HepG2 (cell line): ENCODE measurements at regions not wholly inside any gene's neighbourhood (a gene's known extent, or its start where the extent isn't known, plus 50 kb on each side); places are given as distances from the start of the nearest gene placed in this dataset.

Experiments used
- ATAC-seq: fragments of 200-7000 bp; cut with Tn5 transposase; 3 replicates; pipeline ENCODE4 v1.9.1; 2020; ENCODE audit warnings: mild to moderate bottlenecking, moderate library complexity
- BruUV-seq: library from RNA; stranded (reverse); fragments of 400-500 nt; replicated peaks from 2 replicates; lab custom pipeline; 2021; lab: Mats Ljungman, UMichigan
- CTCF ChIA-PET: fragments of 300-600 bp; formaldehyde crosslinking; extraction: SDS; loops from one replicate; lab custom pipeline; 2021; ENCODE audit warnings: low total read pairs, inconsistent platforms, low intra/inter-chr PET ratio; lab: Yijun Ruan, JAX
- POLR2A ChIA-PET: fragments of 350-600 bp; sonication (Branson Sonifier 250); formaldehyde crosslinking; loops from one replicate; lab custom pipeline; 2020; ENCODE audit warnings: antibody characterized with exemption, inconsistent platforms; lab: Yijun Ruan, JAX
- DNase-seq: peaks from one replicate; pipeline ENCODE4 v3.0.0-alpha.2; 2015; ENCODE audit warnings: low spot score
- FAIRE-seq: peaks from 3 replicates; lab custom pipeline; 2011; peaks lifted over from hg19 to GRCh38; lab: Jason Lieb, UNC
- H2AFZ ChIP-seq: one replicate; pipeline ENCODE4 v1.6.1; 2011; ENCODE audit warnings: low read length, inconsistent platforms
- H3K27ac ChIP-seq: fragments of 300-600 bp; 3 replicates; pipeline ENCODE4 v1.8.0; 2011; ENCODE audit warnings: mixed run types, mild to moderate bottlenecking, mixed read lengths, low read length, inconsistent platforms; ENCODE audit not compliant: insufficient read depth; ENCODE audit errors: extremely low read length
- H3K27me3 ChIP-seq, 2 experiments: fragments of 200-600 bp in 1 of 2; 2 replicates in 1 of 2; 3 replicates in 1 of 2; pipeline versions ENCODE4 v1.6.0 to v1.8.0; 2011; ENCODE audit warnings: low read length in 2 of 2, mild to moderate bottlenecking in 2 of 2, moderate library complexity in 2 of 2, inconsistent platforms in 1 of 2; ENCODE audit not compliant: insufficient read depth in 2 of 2, control insufficient read depth in 1 of 2
- H3K36me3 ChIP-seq, 2 experiments: fragments of 200-600 bp in 1 of 2; replicated peaks in 1 of 2; 2 replicates in 1 of 2; 3 replicates in 1 of 2; pipeline versions ENCODE4 v1.5.1 to v1.8.0; 2011; ENCODE audit warnings: low read length in 2 of 2, inconsistent platforms in 1 of 2; ENCODE audit not compliant: insufficient read depth in 2 of 2, control insufficient read depth in 1 of 2
- H3K4me1 ChIP-seq: 2 replicates; pipeline ENCODE4 v1.5.1; 2012; ENCODE audit warnings: low read length, inconsistent platforms; ENCODE audit not compliant: insufficient read depth
- H3K4me2 ChIP-seq: 2 replicates; pipeline ENCODE4 v1.6.0; 2011; ENCODE audit warnings: low read depth, low read length, inconsistent platforms
- H3K4me3 ChIP-seq, 3 experiments: fragments of 200-600 bp in 1 of 3; sonication (generic), shearing (Covaris generic) in 1 of 3; replicated peaks in 1 of 3; 2 replicates each; pipeline ENCODE4 v1.5.1; 2011 to 2016; ENCODE audit warnings: low read length in 3 of 3, inconsistent platforms in 2 of 3, low read depth in 2 of 3, mild to moderate bottlenecking in 2 of 3, control low read depth in 1 of 3, mixed read lengths in 1 of 3; ENCODE audit not compliant: insufficient read depth in 1 of 3
- H3K79me2 ChIP-seq: one replicate; pipeline ENCODE4 v1.6.1; 2011; ENCODE audit warnings: low read length, inconsistent platforms; ENCODE audit not compliant: insufficient read depth
- H3K9ac ChIP-seq: 2 replicates; pipeline ENCODE4 v1.6.0; 2011; ENCODE audit warnings: mild to moderate bottlenecking, low read depth, low read length, inconsistent platforms; ENCODE audit not compliant: insufficient read depth
- H3K9me3 ChIP-seq: 2 replicates; pipeline ENCODE4 v1.5.1; 2012; ENCODE audit warnings: mild to moderate bottlenecking, low read length
- H4K20me1 ChIP-seq: 2 replicates; pipeline ENCODE4 v1.6.0; 2011; ENCODE audit warnings: inconsistent platforms, mild to moderate bottlenecking, low read length, moderate library complexity; ENCODE audit not compliant: insufficient read depth
- EEA1 ChIP-seq: sonication (generic); formaldehyde crosslinking; IDR thresholded peaks from 2 replicates; pipeline ENCODE4 v1.5.1; 2020; ENCODE audit warnings: mild to moderate bottlenecking, missing genetic modification reagents, borderline replicate concordance
- ETV5 ChIP-seq: IDR thresholded peaks from 2 replicates; pipeline ENCODE4 v1.6.1; 2018; ENCODE audit warnings: missing biosample characterization, missing genetic modification reagents, inconsistent platforms, borderline replicate concordance
- HOXA9 ChIP-seq: sonication (generic); formaldehyde crosslinking; IDR thresholded peaks from 2 replicates; pipeline ENCODE4 v1.8.1; 2022; ENCODE audit warnings: missing genetic modification reagents, mild to moderate bottlenecking, moderate library complexity, borderline replicate concordance
- HOXD1 ChIP-seq: sonication (generic); formaldehyde crosslinking; IDR thresholded peaks from 2 replicates; pipeline ENCODE4 v1.5.0; 2020; ENCODE audit warnings: missing genetic modification reagents
- KLF16 ChIP-seq, 2 experiments: sonication (generic) in 1 of 2; formaldehyde crosslinking in 1 of 2; IDR thresholded peaks; 2 replicates each; pipeline versions ENCODE4 v1.6.1 to v1.8.0; 2016 to 2023; ENCODE audit warnings: missing genetic modification reagents in 2 of 2, missing compliant biosample characterization in 1 of 2
- NCOA5 ChIP-seq: sonication (generic); formaldehyde crosslinking; IDR thresholded peaks from 2 replicates; pipeline ENCODE4 v1.4.0; 2020; ENCODE audit warnings: missing genetic modification reagents
- PRMT3 ChIP-seq: sonication (generic); formaldehyde crosslinking; IDR thresholded peaks from 2 replicates; pipeline ENCODE4 v1.8.1; 2022; ENCODE audit warnings: low read depth, mild to moderate bottlenecking, moderate library complexity, missing genetic modification reagents, borderline replicate concordance
- SALL1 ChIP-seq: sonication (generic); formaldehyde crosslinking; IDR thresholded peaks from 2 replicates; pipeline ENCODE4 v1.8.0; 2022; ENCODE audit warnings: mild to moderate bottlenecking, missing genetic modification reagents
- YY1 ChIP-seq: IDR thresholded peaks from 2 replicates; pipeline ENCODE4 v1.6.1; 2011; ENCODE audit warnings: low read length, low read depth, moderate library complexity, mild to moderate bottlenecking; ENCODE audit not compliant: insufficient read depth, insufficient replicate concordance
- ZBED4 ChIP-seq: sonication (generic); formaldehyde crosslinking; IDR thresholded peaks from 2 replicates; pipeline ENCODE4 v1.4.0; 2020; ENCODE audit warnings: missing genetic modification reagents, borderline replicate concordance
- ZBTB1 ChIP-seq: sonication (generic); formaldehyde crosslinking; IDR thresholded peaks from 2 replicates; pipeline ENCODE4 v1.4.0; 2020; ENCODE audit warnings: missing genetic modification reagents, borderline replicate concordance
- ZBTB44 ChIP-seq: sonication (generic); formaldehyde crosslinking; IDR thresholded peaks from 2 replicates; pipeline ENCODE4 v1.4.0; 2020; ENCODE audit warnings: missing genetic modification reagents
- ZFY ChIP-seq: sonication (generic); formaldehyde crosslinking; IDR thresholded peaks from 2 replicates; pipeline ENCODE4 v1.4.0; 2020; ENCODE audit warnings: missing genetic modification reagents
- ZNF367 ChIP-seq: sonication (generic); formaldehyde crosslinking; IDR thresholded peaks from 2 replicates; pipeline ENCODE4 v1.4.0; 2020; ENCODE audit warnings: missing genetic modification reagents, borderline replicate concordance
- ZNF513 ChIP-seq: sonication (generic); formaldehyde crosslinking; conservative IDR thresholded peaks from 2 replicates; pipeline ENCODE4 v1.5.0; 2020; ENCODE audit warnings: missing genetic modification reagents
- ZNF576 ChIP-seq: sonication (generic); formaldehyde crosslinking; IDR thresholded peaks from 2 replicates; pipeline ENCODE4 v1.4.0; 2020; ENCODE audit warnings: mild to moderate bottlenecking, missing genetic modification reagents
- ZSCAN21 ChIP-seq: sonication (generic); formaldehyde crosslinking; IDR thresholded peaks from 2 replicates; pipeline ENCODE4 v1.8.0; 2022; ENCODE audit warnings: mild to moderate bottlenecking, missing genetic modification reagents, moderate library complexity, borderline replicate concordance
- ZSCAN22 ChIP-seq: sonication (generic); formaldehyde crosslinking; IDR thresholded peaks from 2 replicates; pipeline ENCODE4 v1.4.0; 2020; ENCODE audit warnings: mild to moderate bottlenecking, missing genetic modification reagents
- ZSCAN25 ChIP-seq: sonication (generic); formaldehyde crosslinking; IDR thresholded peaks from 2 replicates; pipeline ENCODE4 v1.8.0; 2022; ENCODE audit warnings: mild to moderate bottlenecking, missing genetic modification reagents
- WGBS: methylation state at CpG from one replicate; pipeline ENCODE4 v1.1.6; 2017; ENCODE audit warnings: low lambda C conversion rate; 5-methylcytosine and 5-hydroxymethylcytosine counted together
- in situ Hi-C: cut with HindIII; loops from 2 replicates; pipeline ENCODE4 v1.10.0; 2017; ENCODE audit warnings: low pct_unique_long_range_greater_than_20kb; ENCODE audit not compliant: extremely low pct_ligation_motif_present
- intact Hi-C: fragments of 100-400 bp; cut with micrococcal nuclease; formaldehyde crosslinking; loops from one replicate; pipeline ENCODE4 v1.10.0; 2022; ENCODE audit not compliant: unreplicated experiment

- no peak overlapping the region for H3K4me3 ChIP-seq
- POLR2A ChIA-PET, result no interaction called here
- H3K4me2 ChIP-seq, result no peak overlapping the region
- no peaks in the 10 kb centered on the region for H3K79me2 ChIP-seq
- BruUV-seq, result no TSS peak
- no peaks in the 10 kb centered on the region for H3K9me3 ChIP-seq
- H3K36me3 ChIP-seq, result no peaks in the 10 kb centered on the region
- H2AFZ ChIP-seq, result no peak overlapping the region
- ATAC-seq (no peak), DNase-seq (no peak), FAIRE-seq (no peak)
- H3K27me3 ChIP-seq, result no peaks in the 10 kb centered on the region
- H3K4me1 ChIP-seq, result no peaks in the 10 kb centered on the region
- intact Hi-C loops, result no loop called here
- no peaks in the 10 kb centered on the region for H4K20me1 ChIP-seq
- H3K9ac ChIP-seq, result no peak overlapping the region
- in situ Hi-C loops, result no loop called here
- no peak overlapping the region for H3K27ac ChIP-seq
- 41% methylated on average over 2 of the region's 2 CpGs for WGBS
- TF ChIP-seq NCOA5 (CRISPR knock-in tag), result no peak
- TF ChIP-seq ZSCAN25 (CRISPR knock-in tag), result no peak
- no peak for TF ChIP-seq ZSCAN22 (CRISPR knock-in tag)
- TF ChIP-seq EEA1 (CRISPR knock-in tag), result no peak
- no peak for TF ChIP-seq ZNF513
- TF ChIP-seq KLF16 (CRISPR knock-in tag; IDR thresholded peaks at IDR 0.05), result no peak
- TF ChIP-seq ZSCAN21, result no peak
- TF ChIP-seq ZFY, result no peak
- TF ChIP-seq HOXD1 (CRISPR knock-in tag), result no peak
- no peak for TF ChIP-seq HOXA9 (CRISPR knock-in tag)
- no peak for TF ChIP-seq ZBTB44 (CRISPR knock-in tag)
- no peak for TF ChIP-seq ZNF576 (CRISPR knock-in tag)
- no peak for TF ChIP-seq ZBTB1 (CRISPR knock-in tag)
- no peak for TF ChIP-seq SALL1 (CRISPR knock-in tag)
- TF ChIP-seq ZBED4, result no peak
- no peak for TF ChIP-seq PRMT3 (CRISPR knock-in tag)
- TF ChIP-seq YY1, result no peak
- no peak for TF ChIP-seq ETV5 (CRISPR knock-in tag)
- no peak for TF ChIP-seq ZNF367
- CTCF ChIA-PET, result no interaction called here
Observed at GRCh38 chr3:170750478-170750830, 119.5 kb downstream of the RPL22L1 start.
